Adrenal gland (tissue), 9 donors: ENCODE measurements at regions not wholly inside any gene's neighbourhood (a gene's known extent, or its start where the extent isn't known, plus 50 kb on each side); places are given as distances from the start of the nearest gene placed in this dataset.

Experiments used
- DNase-seq, 7 donors: peaks; one replicate each; pipeline ENCODE4 v3.0.0-alpha.2; 2019 to 2020
- H3K27ac ChIP-seq, 5 donors: fragments of 200-600 bp; sonication (generic) in 4 of 5; 1 replicate in 3 of 5; 2 replicates in 2 of 5; pipeline versions ENCODE4 v1.5.1 to v1.8.0; 2016 to 2020; ENCODE audit warnings: mild to moderate bottlenecking in 1 of 5
- H3K27me3 ChIP-seq: fragments of 200-600 bp; 2 replicates; pipeline ENCODE4 v1.8.0; 2021
- H3K36me3 ChIP-seq, 2 donors: fragments of 200-600 bp; replicated peaks in 1 of 2; 1 replicate in 1 of 2; 2 replicates in 1 of 2; pipeline versions ENCODE4 v1.5.1 to v1.8.0; 2018 to 2022
- H3K4me1 ChIP-seq, 2 donors: fragments of 200-600 bp; replicated peaks in 1 of 2; 1 replicate in 1 of 2; 2 replicates in 1 of 2; pipeline versions ENCODE4 v1.5.1 to v1.8.0; 2018 to 2021
- H3K4me3 ChIP-seq, 4 donors: fragments of 200-600 bp; sonication (generic) in 3 of 4; one replicate each; pipeline ENCODE4 v1.5.1; 2016 to 2018
- H3K9me3 ChIP-seq, 3 donors: fragments of 200-600 bp; sonication (generic) in 1 of 3; replicated peaks in 1 of 3; 1 replicate in 2 of 3; 2 replicates in 1 of 3; pipeline versions ENCODE4 v1.5.1 to v1.8.0; 2016 to 2021
- CTCF ChIP-seq, 6 experiments: fragments of 450-650 bp in 4 of 6; fragments of 200-600 bp in 2 of 6; sonication (generic) in 1 of 6; IDR thresholded peaks; 1 replicate in 5 of 6; 2 replicates in 1 of 6; pipeline versions ENCODE4 v1.5.1 to v1.8.0; 2016 to 2021; ENCODE audit warnings: antibody characterized with exemption in 6 of 6, mild to moderate bottlenecking in 2 of 6, moderate library complexity in 1 of 6
- POLR2A ChIP-seq, 2 donors: fragments of 450-650 bp; IDR thresholded peaks; one replicate each; pipeline ENCODE4 v1.6.1; 2017; ENCODE audit warnings: antibody characterized with exemption in 2 of 2, mild to moderate bottlenecking in 2 of 2, moderate library complexity in 1 of 2
- WGBS, 4 donors: extraction: QIAGEN DNeasy Blood & Tissue Kit in 2 of 4; methylation state at CpG; one replicate each; pipeline versions ENCODE4 v1.1.5 to v1.1.7; 2013 to 2017; 5-methylcytosine and 5-hydroxymethylcytosine counted together
- intact Hi-C, 2 donors: fragments of 100-400 bp; cut with DNase I; formaldehyde crosslinking; loops; one replicate each; pipeline versions ENCODE4 v1.14.1 to v1.15.0; 2022 to 2023
- donor health status: healthy with polysubstance abuse.
- donor health status: Bipolar disorder and iron deficiency.
- donor health status: DM: yes; HTN: yes; CAD: no.
- donor health status: DM: no; HTN: no; CAD: no.
- donor health status: DM: no; HTN: no; CAD: no.

- TF ChIP-seq CTCF (IDR thresholded peaks at IDR 0.05) (no peak), POLR2A (IDR thresholded peaks at IDR 0.05) (no peak)
- no peak overlapping the region for H3K27ac ChIP-seq
- no peaks in the 10 kb centered on the region for H3K27me3 ChIP-seq
- H3K36me3 ChIP-seq, result no peaks in the 10 kb centered on the region
- H3K4me3 ChIP-seq, result no peak overlapping the region
- H3K4me1 ChIP-seq, result no peaks in the 10 kb centered on the region
- intact Hi-C loops, result no loop called here
- no peaks in the 10 kb centered on the region for H3K9me3 ChIP-seq
- WGBS, 4 donors, result 91 to 92% (median 91%) methylated on average over 3 of the region's 3 CpGs
- DNase-seq, result no peak
Observed at GRCh38 chr2:234732404-234733092, 219.3 kb upstream of the SH3BP4 start.

- no peaks in the 10 kb centered on the region for H3K4me1 ChIP-seq
- no peak overlapping the region for H3K27ac ChIP-seq
- no peak for DNase-seq
- intact Hi-C loops, result no loop called here
- WGBS, 4 donors, result 84 to 91% (median 87%) methylated on average over 6 of the region's 6 CpGs
- TF ChIP-seq CTCF (IDR thresholded peaks at IDR 0.05) (no peak), POLR2A (IDR thresholded peaks at IDR 0.05) (no peak)
- H3K36me3 ChIP-seq, result no peaks in the 10 kb centered on the region
- H3K9me3 ChIP-seq, result no peaks in the 10 kb centered on the region
- no peaks in the 10 kb centered on the region for H3K27me3 ChIP-seq
- H3K4me3 ChIP-seq, result no peak overlapping the region
Observed at GRCh38 chr2:234731236-234731635, 220.6 kb upstream of the SH3BP4 start.

- no peak overlapping the region for H3K4me3 ChIP-seq
- 83 to 87% (median 85%) methylated on average over 8 to 9 of the region's 9 CpGs for WGBS, 4 donors
- H3K27ac ChIP-seq, result no peak overlapping the region
- H3K9me3 ChIP-seq, result no peaks in the 10 kb centered on the region
- no peaks in the 10 kb centered on the region for H3K4me1 ChIP-seq
- no peak for DNase-seq
- intact Hi-C loops, result no loop called here
- H3K36me3 ChIP-seq, result no peaks in the 10 kb centered on the region
- no peaks in the 10 kb centered on the region for H3K27me3 ChIP-seq
- no peak for TF ChIP-seq POLR2A (IDR thresholded peaks at IDR 0.05)
- no peak for TF ChIP-seq CTCF (IDR thresholded peaks at IDR 0.05)
Observed at GRCh38 chr2:234730066-234730640, 221.7 kb upstream of the SH3BP4 start.

- no peak for DNase-seq
Observed at GRCh38 chr2:234725528-234726264, 226.1 kb upstream of the SH3BP4 start.

More at GRCh38 chr2:234725528-234726264, 226.1 kb upstream of the SH3BP4 start:
- Histone ChIP-seq H3K4me3 (no peak overlapping the region), H3K4me1 (no peaks in the 10 kb centered on the region), H3K9me3 (no peaks in the 10 kb centered on the region), H3K36me3 (no peaks in the 10 kb centered on the region), H3K27me3 (no peaks in the 10 kb centered on the region), H3K27ac (no peak overlapping the region)
- 63 to 70% (median 65%) methylated on average over 1 of the region's 1 CpG for WGBS, 4 donors
- intact Hi-C loops, result no loop called here
- TF ChIP-seq CTCF (IDR thresholded peaks at IDR 0.05), result no peak
- TF ChIP-seq POLR2A (IDR thresholded peaks at IDR 0.05), result no peak
